NB4 (cell line): ENCODE measurements at regions not wholly inside any gene's neighbourhood (a gene's known extent, or its start where the extent isn't known, plus 50 kb on each side); places are given as distances from the start of the nearest gene placed in this dataset.

Experiments
- DNase-seq: peaks from one replicate; pipeline ENCODE4 v3.0.0; 2010; ENCODE audit warnings: low read depth
- H3K4me3 ChIP-seq: one replicate; pipeline ENCODE4 v1.5.1; 2011; ENCODE audit warnings: mild to moderate bottlenecking, low read depth, low read length, moderate library complexity
- MAX ChIP-seq: IDR thresholded peaks from 2 replicates; pipeline ENCODE4 v1.6.1; 2011; ENCODE audit warnings: low read depth, low read length
- MYC ChIP-seq: IDR thresholded peaks from 2 replicates; pipeline ENCODE4 v1.6.1; 2011; ENCODE audit warnings: low read depth, low read length
- POLR2A ChIP-seq: IDR thresholded peaks from 2 replicates; pipeline ENCODE4 v1.6.1; 2011; ENCODE audit warnings: mild to moderate bottlenecking; ENCODE audit not compliant: insufficient read length; ENCODE audit errors: extremely low read depth
- TF ChIP-seq, protein P1 (sequence below): IDR thresholded peaks from one replicate; pipeline ENCODE4 v1.5.1; 2012; ENCODE audit warnings: low read depth, low read length

GRCh38 chr3:76652524-76652923, 387.4 kb upstream of the ROBO2 start:
- DNase-seq, result no peak
- no peak overlapping the region for H3K4me3 ChIP-seq
- TF ChIP-seq MAX (no peak), MYC (no peak)
- TF ChIP-seq, protein P1, sequence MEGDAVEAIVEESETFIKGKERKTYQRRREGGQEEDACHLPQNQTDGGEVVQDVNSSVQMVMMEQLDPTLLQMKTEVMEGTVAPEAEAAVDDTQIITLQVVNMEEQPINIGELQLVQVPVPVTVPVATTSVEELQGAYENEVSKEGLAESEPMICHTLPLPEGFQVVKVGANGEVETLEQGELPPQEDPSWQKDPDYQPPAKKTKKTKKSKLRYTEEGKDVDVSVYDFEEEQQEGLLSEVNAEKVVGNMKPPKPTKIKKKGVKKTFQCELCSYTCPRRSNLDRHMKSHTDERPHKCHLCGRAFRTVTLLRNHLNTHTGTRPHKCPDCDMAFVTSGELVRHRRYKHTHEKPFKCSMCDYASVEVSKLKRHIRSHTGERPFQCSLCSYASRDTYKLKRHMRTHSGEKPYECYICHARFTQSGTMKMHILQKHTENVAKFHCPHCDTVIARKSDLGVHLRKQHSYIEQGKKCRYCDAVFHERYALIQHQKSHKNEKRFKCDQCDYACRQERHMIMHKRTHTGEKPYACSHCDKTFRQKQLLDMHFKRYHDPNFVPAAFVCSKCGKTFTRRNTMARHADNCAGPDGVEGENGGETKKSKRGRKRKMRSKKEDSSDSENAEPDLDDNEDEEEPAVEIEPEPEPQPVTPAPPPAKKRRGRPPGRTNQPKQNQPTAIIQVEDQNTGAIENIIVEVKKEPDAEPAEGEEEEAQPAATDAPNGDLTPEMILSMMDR, result no peak

DNA sequence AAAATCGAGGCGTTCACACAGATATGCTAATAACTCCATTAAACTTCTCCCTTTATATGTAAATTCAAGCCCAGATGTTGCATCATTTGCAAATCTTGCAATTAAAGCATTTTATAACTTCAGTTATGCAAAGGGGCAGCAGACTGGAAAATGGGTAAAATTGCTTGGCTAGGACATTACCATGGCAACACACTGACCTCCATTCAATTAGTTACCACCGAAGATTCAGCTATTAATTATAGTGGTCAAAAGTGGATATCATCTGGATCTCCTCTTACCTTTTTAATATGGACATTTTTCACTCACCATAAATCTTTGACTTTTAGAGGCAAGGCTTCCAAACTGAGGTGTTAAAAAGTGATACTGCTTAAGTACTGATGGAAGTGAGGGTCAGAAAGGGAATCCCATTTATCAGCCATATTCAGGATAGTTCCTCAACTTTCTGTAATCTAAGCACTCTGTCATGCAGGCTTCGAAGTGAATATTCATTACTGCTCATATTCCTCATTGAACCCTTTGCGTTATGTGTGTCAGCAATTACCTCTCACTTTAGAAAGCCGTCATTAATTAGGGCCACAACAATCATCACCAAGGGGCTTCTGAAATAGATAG, 386.2 kb upstream of the ROBO2 start:
- no peak overlapping the region for H3K4me3 ChIP-seq
- TF ChIP-seq POLR2A (no peak), MYC (no peak), MAX (no peak)
- TF ChIP-seq, protein P1, result no peak
- no peak for DNase-seq

DNA sequence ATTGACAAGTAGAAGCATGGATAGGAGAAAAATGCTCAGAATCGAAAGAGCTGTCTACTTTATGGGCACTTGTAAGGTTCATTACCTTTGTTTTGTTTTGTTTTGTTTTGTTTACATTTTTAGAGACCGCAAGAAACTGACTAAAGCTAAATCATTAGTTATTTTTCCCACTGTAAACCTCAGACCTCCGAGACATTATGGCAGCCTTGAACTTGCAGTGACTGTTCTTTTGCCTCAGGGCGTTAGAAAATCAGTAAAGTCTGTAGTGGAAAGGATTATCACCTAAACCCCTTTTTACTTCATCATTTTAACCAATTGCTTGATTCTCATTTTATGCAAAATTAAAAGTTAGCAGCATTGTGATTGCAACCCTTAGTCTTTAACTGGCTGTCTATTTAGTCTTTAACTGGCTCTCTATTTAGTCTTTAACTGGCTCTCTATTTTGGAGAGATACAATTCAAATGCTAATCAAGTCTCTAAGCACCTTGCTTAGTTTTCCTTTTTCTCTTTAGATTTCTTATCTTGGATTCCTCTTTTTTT, 383.3 kb upstream of the ROBO2 start:
- DNase-seq, result no peak
- no peak overlapping the region for H3K4me3 ChIP-seq
- TF ChIP-seq, protein P1, result no peak
- TF ChIP-seq POLR2A (no peak), MAX (no peak), MYC (no peak)

DNA sequence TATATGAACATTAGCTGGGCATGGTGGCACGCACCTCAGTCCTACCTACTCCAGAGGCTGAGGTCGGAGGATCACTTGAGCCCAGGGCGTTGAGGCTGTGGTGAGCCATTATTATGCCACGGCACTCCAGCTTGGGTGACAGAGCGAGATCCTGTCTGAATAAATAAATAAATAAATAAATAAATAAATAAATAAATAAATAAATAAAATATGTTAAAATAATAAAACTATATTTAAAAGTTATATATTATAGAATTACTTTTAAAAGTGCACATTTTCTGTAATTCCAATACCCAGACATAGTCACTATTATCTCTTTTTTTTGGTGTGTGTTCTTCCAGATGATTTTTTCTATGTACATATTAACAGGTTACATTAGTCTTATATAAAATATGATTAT, 382.0 kb upstream of the ROBO2 start:
- no peak for TF ChIP-seq MAX
- TF ChIP-seq POLR2A, result no peak
- no peak for TF ChIP-seq MYC
- TF ChIP-seq, protein P1, result no peak
- no peak overlapping the region for H3K4me3 ChIP-seq
- DNase-seq, result no peak

GRCh38 chr3:76661527-76662250, 378.2 kb upstream of the ROBO2 start:
- no peak overlapping the region for H3K4me3 ChIP-seq
- TF ChIP-seq POLR2A (no peak), MAX (no peak), MYC (no peak)
- TF ChIP-seq, protein P1, result no peak
- no peak for DNase-seq
